ENCODE measurements at regions not wholly inside any gene's neighbourhood (a gene's known extent, or its start where the extent isn't known, plus 50 kb on each side); places are given as distances from the start of the nearest gene placed in this dataset.

DNA sequence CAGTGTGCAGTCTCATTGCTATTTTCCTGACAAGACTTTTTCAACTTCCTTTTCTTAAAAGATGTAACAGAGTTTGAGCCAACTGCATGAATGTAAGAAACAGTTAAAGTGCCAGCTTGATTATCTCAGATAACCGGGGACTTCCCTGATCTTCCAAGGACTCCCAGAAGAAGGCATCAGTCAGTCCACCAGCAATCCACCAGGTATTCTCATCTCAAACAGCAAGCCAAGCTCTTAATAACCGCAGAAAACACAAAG is 350.1 kb downstream of the LIG4 start:
- Histone ChIP-seq H2BK5ac (ENCODE audit: insufficient read length, low read length) (no peak overlapping the region), H2BK120ac (ENCODE audit: low read depth, low read length, poor library complexity, severe bottlenecking) (no peak overlapping the region), H2AK5ac (ENCODE audit: insufficient read length, low read length) (no peak overlapping the region), H3K23ac (ENCODE audit: insufficient read length, low read depth, low read length) (no peak overlapping the region), H3K9me3 (ENCODE audit: control insufficient read depth, low read depth, low read length) (no peaks in the 10 kb centered on the region), H3K4me2 (ENCODE audit: insufficient read depth, insufficient read length, low read length) (peak overlapping the region; percentile 91), H2BK12ac (ENCODE audit: insufficient read length, low read depth, low read length) (no peak overlapping the region), H4K91ac (ENCODE audit: insufficient read length, low read depth, low read length) (no peak overlapping the region), H3K4me1 (ENCODE audit: insufficient read depth, low read length) (no peaks in the 10 kb centered on the region), H3K79me1 (ENCODE audit: insufficient read depth, low read depth, low read length, poor library complexity, severe bottlenecking) (no peaks in the 10 kb centered on the region), H2BK15ac (ENCODE audit: low read depth, low read length) (no peak overlapping the region), H3K4ac (ENCODE audit: low read depth, low read length) (no peak overlapping the region), H3K18ac (ENCODE audit: insufficient read length, low read depth, low read length) (no peak overlapping the region), H3K79me2 (ENCODE audit: insufficient read depth, low read length) (no peaks in the 10 kb centered on the region), H3K27me3 (ENCODE audit: insufficient read depth, low read length) (peaks cover 10% of the 10 kb centered on the region; the same call in 1 of the 2 replicates), H4K20me1 (ENCODE audit: control insufficient read depth, insufficient read depth, insufficient read length) (no peaks in the 10 kb centered on the region), H3K56ac (ENCODE audit: insufficient read length, low read depth, low read length) (no peak overlapping the region), H3K14ac (ENCODE audit: insufficient read depth, low read length) (no peak overlapping the region), H3K23me2 (ENCODE audit: insufficient read length, low read depth, low read length, poor library complexity, severe bottlenecking) (peaks cover 26% of the 10 kb centered on the region), H4K5ac (ENCODE audit: insufficient read length, low read depth, low read length) (no peak overlapping the region), H3K27ac (ENCODE audit: insufficient read length, low read depth, low read length) (no peak overlapping the region), H2AFZ (ENCODE audit: low read length) (no peak overlapping the region), H3K9ac (ENCODE audit: extremely low read depth, insufficient read length, low read length) (no peak overlapping the region), H4K8ac (replicated peaks; ENCODE audit: insufficient read length, low read depth, low read length) (no peak overlapping the region), H2BK20ac (ENCODE audit: low read depth, low read length, poor library complexity, severe bottlenecking) (no peak overlapping the region), H3T11ph (ENCODE audit: low read length) (no peak overlapping the region)
- no peak for DNase-seq
- peaks cover 16 to 27% of the 10 kb centered on the region in 2 experiments for H3K4me1 Mint-ChIP-seq
- no peaks in the 10 kb centered on the region; a peak in 1 of 5 replicates for H3K9me3 Mint-ChIP-seq
- peaks cover 53% of the 10 kb centered on the region for H3K27me3 Mint-ChIP-seq (ENCODE audit: low read depth)
- WGBS (ENCODE audit: extremely low coverage, insufficient read length, low lambda C conversion rate) = no CpG with 5 or more reads among the region's 2 CpGs
- peak overlapping the region; percentile 79 to 95 for H3K4me3 Mint-ChIP-seq
- TF ChIP-seq, protein P1, sequence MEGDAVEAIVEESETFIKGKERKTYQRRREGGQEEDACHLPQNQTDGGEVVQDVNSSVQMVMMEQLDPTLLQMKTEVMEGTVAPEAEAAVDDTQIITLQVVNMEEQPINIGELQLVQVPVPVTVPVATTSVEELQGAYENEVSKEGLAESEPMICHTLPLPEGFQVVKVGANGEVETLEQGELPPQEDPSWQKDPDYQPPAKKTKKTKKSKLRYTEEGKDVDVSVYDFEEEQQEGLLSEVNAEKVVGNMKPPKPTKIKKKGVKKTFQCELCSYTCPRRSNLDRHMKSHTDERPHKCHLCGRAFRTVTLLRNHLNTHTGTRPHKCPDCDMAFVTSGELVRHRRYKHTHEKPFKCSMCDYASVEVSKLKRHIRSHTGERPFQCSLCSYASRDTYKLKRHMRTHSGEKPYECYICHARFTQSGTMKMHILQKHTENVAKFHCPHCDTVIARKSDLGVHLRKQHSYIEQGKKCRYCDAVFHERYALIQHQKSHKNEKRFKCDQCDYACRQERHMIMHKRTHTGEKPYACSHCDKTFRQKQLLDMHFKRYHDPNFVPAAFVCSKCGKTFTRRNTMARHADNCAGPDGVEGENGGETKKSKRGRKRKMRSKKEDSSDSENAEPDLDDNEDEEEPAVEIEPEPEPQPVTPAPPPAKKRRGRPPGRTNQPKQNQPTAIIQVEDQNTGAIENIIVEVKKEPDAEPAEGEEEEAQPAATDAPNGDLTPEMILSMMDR (conservative IDR thresholded peaks at IDR 0.05) = no peak
- H3K27ac Mint-ChIP-seq = no peak overlapping the region; a peak in 1 of 7 replicates
- H3K36me3 Mint-ChIP-seq (ENCODE audit: insufficient read depth in 1 of 3, low read depth in 3 of 3) = peaks cover 0 to 2% (median 0%) of the 10 kb centered on the region in 3 experiments; a peak in 1 of 7 replicates

All from H9 (cell line).